GM12872 (cell line): ENCODE measurements at regions not wholly inside any gene's neighbourhood (a gene's known extent, or its start where the extent isn't known, plus 50 kb on each side); places are given as distances from the start of the nearest gene placed in this dataset.

Source experiments
- CTCF ChIP-seq: IDR thresholded peaks from 3 replicates; pipeline ENCODE4 v1.5.1; 2011; ENCODE audit warnings: low read depth, mild to moderate bottlenecking, low read length, moderate library complexity; ENCODE audit not compliant: insufficient read depth

DNA sequence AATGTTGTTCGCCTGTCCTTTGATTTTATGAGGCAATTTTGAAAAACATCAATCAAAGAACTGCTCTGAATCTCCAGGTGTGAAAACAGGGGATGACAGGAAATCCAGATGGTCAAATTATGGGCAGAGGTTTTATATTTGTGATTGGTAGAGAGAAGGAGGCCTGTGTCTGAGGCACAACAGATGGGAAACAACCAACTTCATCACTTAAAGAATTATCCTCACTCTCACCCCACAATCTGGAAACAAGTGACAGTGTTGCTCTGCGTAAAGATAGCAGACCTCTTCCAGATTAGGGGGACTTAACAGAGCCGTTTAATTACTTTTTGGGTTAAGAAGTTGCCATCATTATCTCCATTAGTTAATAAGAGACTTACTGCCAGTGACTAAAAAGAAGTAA lies 64.1 kb upstream of the EGLN3 start:
- no peak for TF ChIP-seq CTCF

DNA sequence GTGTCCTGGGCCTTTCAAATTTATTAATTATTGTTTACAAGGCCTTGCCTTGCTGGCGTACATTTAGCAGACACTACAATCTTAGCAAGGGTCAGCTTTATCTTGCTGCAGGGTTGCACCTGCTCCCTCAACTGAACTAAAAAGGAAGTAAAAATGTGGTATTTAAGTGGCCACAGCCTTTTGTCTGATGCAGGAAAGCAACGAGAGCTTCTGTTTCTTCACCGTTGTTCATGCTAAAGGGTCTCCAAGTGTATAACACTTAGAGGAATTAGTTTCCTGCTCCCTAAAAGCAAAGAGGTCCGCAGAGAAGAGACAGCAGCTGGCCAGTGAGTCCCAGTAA lies 62.8 kb upstream of the EGLN3 start:
- TF ChIP-seq CTCF, result no peak

GRCh38 chr14:34012978-34013720 lies 62.3 kb upstream of the EGLN3 start:
- TF ChIP-seq CTCF, result no peak

- no peak for TF ChIP-seq CTCF
These were observed 61.5 kb upstream of the EGLN3 start for GRCh38 chr14:34012369-34012768.

DNA sequence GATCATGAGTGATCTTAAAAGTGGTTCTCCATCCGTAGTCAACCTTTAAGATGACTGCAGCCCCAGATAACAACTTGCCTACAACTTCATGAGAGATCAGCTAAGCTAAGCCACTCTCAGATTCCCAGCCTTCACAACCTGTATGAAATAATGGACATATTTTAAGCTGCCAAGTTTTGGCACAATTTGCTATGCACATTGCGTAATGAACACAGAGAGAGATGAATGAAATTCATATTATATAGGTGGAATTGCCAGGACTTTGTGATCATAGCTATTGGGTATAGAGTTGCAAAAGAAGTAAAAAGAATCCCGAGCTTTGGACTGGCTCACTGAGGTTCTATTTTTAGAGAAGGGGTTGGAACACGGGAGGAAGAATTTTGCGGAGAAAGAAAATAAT lies 59.1 kb upstream of the EGLN3 start:
- TF ChIP-seq CTCF, result no peak

DNA sequence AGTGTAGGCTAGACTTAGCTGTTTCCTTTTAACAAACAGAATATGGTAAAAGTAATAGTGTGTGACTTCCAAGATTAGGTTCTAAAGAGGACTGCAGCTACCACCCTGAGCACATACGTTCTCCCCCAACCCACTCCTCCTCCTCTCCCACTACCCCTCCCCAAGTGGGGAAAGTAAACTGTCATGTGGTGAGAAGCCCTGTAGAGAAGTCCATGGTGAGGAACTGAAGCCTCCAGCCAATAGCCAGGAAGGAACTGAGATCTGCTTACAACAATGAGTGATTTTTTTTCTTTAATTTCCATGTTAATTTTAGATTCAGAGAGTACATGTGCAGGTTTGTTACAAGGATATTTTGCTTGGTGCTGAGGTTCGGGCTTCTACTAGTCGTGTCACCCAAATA lies 57.0 kb upstream of the EGLN3 start:
- no peak for TF ChIP-seq CTCF

GRCh38 chr14:34005901-34006300 lies 55.0 kb upstream of the EGLN3 start:
- no peak for TF ChIP-seq CTCF
